CD14-positive monocyte (primary cell): ENCODE measurements at regions not wholly inside any gene's neighbourhood (a gene's known extent, or its start where the extent isn't known, plus 50 kb on each side); places are given as distances from the start of the nearest gene placed in this dataset.

Source experiments
- DNase-seq, 3 donors: peaks; one replicate each; pipeline ENCODE4 v3.0.0-alpha.2; 2011 to 2022
- H2AFZ ChIP-seq: 2 replicates; pipeline ENCODE4 v1.6.0; 2012; ENCODE audit warnings: mild to moderate bottlenecking, low read depth, low read length, inconsistent platforms; ENCODE audit not compliant: insufficient read depth, poor library complexity, severe bottlenecking
- H3K27ac ChIP-seq, 2 donors: 1 replicate in 1 of 2; 2 replicates in 1 of 2; pipeline ENCODE4 v1.5.1; 2012 to 2013; ENCODE audit warnings: low read length in 2 of 2, control low read depth in 1 of 2, inconsistent platforms in 1 of 2, low read depth in 1 of 2, mild to moderate bottlenecking in 1 of 2
- H3K27me3 ChIP-seq, 2 donors: one replicate each; pipeline versions ENCODE4 v1.6.0 to v1.6.1; 2011 to 2013; ENCODE audit warnings: low read length in 2 of 2; ENCODE audit not compliant: control insufficient read depth in 2 of 2, insufficient read depth in 2 of 2
- H3K36me3 ChIP-seq, 2 donors: replicated peaks in 1 of 2; 1 replicate in 1 of 2; 2 replicates in 1 of 2; pipeline versions ENCODE4 v1.5.1 to v1.6.1; 2012 to 2013; ENCODE audit warnings: low read length in 2 of 2, control low read depth in 1 of 2, inconsistent platforms in 1 of 2, mild to moderate bottlenecking in 1 of 2; ENCODE audit not compliant: insufficient read depth in 2 of 2, control insufficient read depth in 1 of 2
- H3K4me1 ChIP-seq, 2 donors: 1 replicate in 1 of 2; 2 replicates in 1 of 2; pipeline versions ENCODE4 v1.5.1 to v1.6.1; 2012 to 2013; ENCODE audit warnings: low read length in 2 of 2, control low read depth in 1 of 2, inconsistent platforms in 1 of 2, mild to moderate bottlenecking in 1 of 2, moderate library complexity in 1 of 2; ENCODE audit not compliant: insufficient read depth in 2 of 2, control insufficient read depth in 1 of 2
- H3K4me2 ChIP-seq: replicated peaks from 2 replicates; pipeline ENCODE3; 2012; ENCODE audit warnings: low read length, moderate library complexity, mild to moderate bottlenecking; ENCODE audit not compliant: poor library complexity, severe bottlenecking; ENCODE audit errors: extremely low read depth
- H3K4me3 ChIP-seq, 3 experiments: fragments of 200-600 bp in 1 of 3; sonication (generic) in 1 of 3; replicated peaks in 1 of 3; 1 replicate in 2 of 3; 2 replicates in 1 of 3; pipeline ENCODE4 v1.5.1; 2011 to 2013; ENCODE audit warnings: low read length in 3 of 3, mild to moderate bottlenecking in 3 of 3, control low read depth in 2 of 3, low read depth in 2 of 3, inconsistent platforms in 1 of 3, moderate library complexity in 1 of 3
- H3K79me2 ChIP-seq: 2 replicates; pipeline ENCODE4 v1.6.0; 2012; ENCODE audit warnings: mild to moderate bottlenecking, control low read depth, inconsistent platforms, low read length, moderate library complexity; ENCODE audit not compliant: insufficient read depth
- H3K9ac ChIP-seq: 2 replicates; pipeline ENCODE4 v1.6.0; 2017; ENCODE audit warnings: low read length, mild to moderate bottlenecking; ENCODE audit not compliant: insufficient read depth, poor library complexity, severe bottlenecking
- H3K9me3 ChIP-seq, 2 donors: replicated peaks in 1 of 2; 1 replicate in 1 of 2; 2 replicates in 1 of 2; pipeline versions ENCODE4 v1.5.1 to v1.6.1; 2012 to 2013; ENCODE audit warnings: low read length in 2 of 2, control low read depth in 1 of 2; ENCODE audit not compliant: control insufficient read depth in 1 of 2, insufficient read depth in 1 of 2
- H4K20me1 ChIP-seq: 2 replicates; pipeline ENCODE4 v1.6.0; 2012; ENCODE audit warnings: mild to moderate bottlenecking, low read length, control low read depth, moderate library complexity; ENCODE audit not compliant: insufficient read depth
- H3K27ac Mint-ChIP-seq, 7 donors: one replicate each; pipeline ENCODE4 v1.8.0; 2020; ENCODE audit warnings: mild to moderate bottlenecking in 7 of 7, mixed read lengths in 7 of 7, moderate library complexity in 6 of 7, inconsistent platforms in 2 of 7
- H3K27me3 Mint-ChIP-seq, 3 donors: one replicate each; pipeline ENCODE4 v1.8.0; 2021 to 2022; ENCODE audit warnings: low read depth in 3 of 3, mild to moderate bottlenecking in 3 of 3, mixed read lengths in 3 of 3, moderate library complexity in 3 of 3, inconsistent platforms in 1 of 3
- H3K36me3 Mint-ChIP-seq, 2 donors: one replicate each; pipeline ENCODE4 v1.8.0; 2020; ENCODE audit warnings: mixed read lengths in 2 of 2, inconsistent platforms in 1 of 2, mild to moderate bottlenecking in 1 of 2
- H3K4me1 Mint-ChIP-seq: one replicate; pipeline ENCODE4 v1.8.0; 2020; ENCODE audit warnings: mild to moderate bottlenecking, mixed read lengths
- H3K4me3 Mint-ChIP-seq, 2 donors: one replicate each; pipeline ENCODE4 v1.8.0; 2020; ENCODE audit warnings: mild to moderate bottlenecking in 2 of 2, mixed read lengths in 2 of 2, moderate library complexity in 1 of 2
- H3K9me3 Mint-ChIP-seq, 7 donors: one replicate each; pipeline ENCODE4 v1.8.0; 2020 to 2022; ENCODE audit warnings: mixed read lengths in 7 of 7, mild to moderate bottlenecking in 6 of 7, moderate library complexity in 6 of 7, inconsistent platforms in 2 of 7
- CTCF ChIP-seq: fragments of 200-600 bp; IDR thresholded peaks from one replicate; pipeline ENCODE4 v1.8.0; 2022; ENCODE audit warnings: antibody characterized with exemption, mild to moderate bottlenecking
- WGBS: methylation state at CpG from one replicate; pipeline ENCODE4 v1.1.5; 2013; ENCODE audit warnings: missing lambda C conversion rate; ENCODE audit not compliant: insufficient coverage; 5-methylcytosine and 5-hydroxymethylcytosine counted together
- intact Hi-C, 2 donors: fragments of 100-400 bp; cut with micrococcal nuclease; formaldehyde crosslinking; loops; one replicate each; pipeline versions ENCODE4 v1.15.0 to v1.15.1; 2023

GRCh38 chr9:115183436-115183835, 65.5 kb upstream of the TNC start:
- Mint-ChIP-seq H3K27me3 (peaks cover 0 to 2% (median 0%) of the 10 kb centered on the region in 3 donors), H3K9me3 (peaks cover 0 to 2% (median 0%) of the 10 kb centered on the region in 7 donors), H3K27ac (no peak overlapping the region), H3K4me3 (no peak overlapping the region), H3K4me1 (no peaks in the 10 kb centered on the region), H3K36me3 (no peaks in the 10 kb centered on the region)
- Histone ChIP-seq H3K27ac (no peak overlapping the region), H3K36me3 (no peaks in the 10 kb centered on the region), H3K9ac (no peak overlapping the region), H3K4me2 (no peak overlapping the region), H4K20me1 (no peaks in the 10 kb centered on the region), H2AFZ (no peak overlapping the region), H3K27me3 (no peaks in the 10 kb centered on the region), H3K4me3 (no peak overlapping the region), H3K4me1 (no peaks in the 10 kb centered on the region), H3K9me3 (no peaks in the 10 kb centered on the region), H3K79me2 (no peaks in the 10 kb centered on the region)
- TF ChIP-seq CTCF = no peak
- intact Hi-C loops = no loop called here
- no peak for DNase-seq

GRCh38 chr9:115189686-115190085, 71.7 kb upstream of the TNC start:
- no peak for DNase-seq
- H3K27me3 ChIP-seq = no peaks in the 10 kb centered on the region
- no peak overlapping the region for H3K4me2 ChIP-seq
- H3K27ac ChIP-seq = no peak overlapping the region
- H3K9ac ChIP-seq = no peak overlapping the region
- Mint-ChIP-seq H3K36me3 (no peaks in the 10 kb centered on the region), H3K4me3 (no peak overlapping the region), H3K27me3 (peaks cover 0 to 2% (median 0%) of the 10 kb centered on the region in 3 donors), H3K27ac (no peak overlapping the region), H3K9me3 (peaks cover 0 to 12% (median 8%) of the 10 kb centered on the region in 7 donors), H3K4me1 (peaks cover 7% of the 10 kb centered on the region)
- no peak overlapping the region for H2AFZ ChIP-seq
- peaks cover 3 to 9% of the 10 kb centered on the region in 2 donors for H3K4me1 ChIP-seq
- H3K4me3 ChIP-seq = no peak overlapping the region
- H3K79me2 ChIP-seq = no peaks in the 10 kb centered on the region
- intact Hi-C loops = no loop called here
- no peaks in the 10 kb centered on the region for H4K20me1 ChIP-seq
- no CpG with 5 or more reads among the region's 2 CpGs for WGBS
- no peaks in the 10 kb centered on the region for H3K36me3 ChIP-seq
- H3K9me3 ChIP-seq = peaks cover 0 to 4% of the 10 kb centered on the region in 2 donors
- TF ChIP-seq CTCF = no peak
